CD14-positive monocyte (primary cell): ENCODE measurements at regions not wholly inside any gene's neighbourhood (a gene's known extent, or its start where the extent isn't known, plus 50 kb on each side); places are given as distances from the start of the nearest gene placed in this dataset.

Experiments
- DNase-seq, 3 donors: peaks; one replicate each; pipeline ENCODE4 v3.0.0-alpha.2; 2011 to 2022
- H2AFZ ChIP-seq: 2 replicates; pipeline ENCODE4 v1.6.0; 2012; ENCODE audit warnings: mild to moderate bottlenecking, low read depth, low read length, inconsistent platforms; ENCODE audit not compliant: insufficient read depth, poor library complexity, severe bottlenecking
- H3K27ac ChIP-seq, 2 donors: 1 replicate in 1 of 2; 2 replicates in 1 of 2; pipeline ENCODE4 v1.5.1; 2012 to 2013; ENCODE audit warnings: low read length in 2 of 2, control low read depth in 1 of 2, inconsistent platforms in 1 of 2, low read depth in 1 of 2, mild to moderate bottlenecking in 1 of 2
- H3K27me3 ChIP-seq, 2 donors: one replicate each; pipeline versions ENCODE4 v1.6.0 to v1.6.1; 2011 to 2013; ENCODE audit warnings: low read length in 2 of 2; ENCODE audit not compliant: control insufficient read depth in 2 of 2, insufficient read depth in 2 of 2
- H3K36me3 ChIP-seq, 2 donors: replicated peaks in 1 of 2; 1 replicate in 1 of 2; 2 replicates in 1 of 2; pipeline versions ENCODE4 v1.5.1 to v1.6.1; 2012 to 2013; ENCODE audit warnings: low read length in 2 of 2, control low read depth in 1 of 2, inconsistent platforms in 1 of 2, mild to moderate bottlenecking in 1 of 2; ENCODE audit not compliant: insufficient read depth in 2 of 2, control insufficient read depth in 1 of 2
- H3K4me1 ChIP-seq, 2 donors: 1 replicate in 1 of 2; 2 replicates in 1 of 2; pipeline versions ENCODE4 v1.5.1 to v1.6.1; 2012 to 2013; ENCODE audit warnings: low read length in 2 of 2, control low read depth in 1 of 2, inconsistent platforms in 1 of 2, mild to moderate bottlenecking in 1 of 2, moderate library complexity in 1 of 2; ENCODE audit not compliant: insufficient read depth in 2 of 2, control insufficient read depth in 1 of 2
- H3K4me2 ChIP-seq: replicated peaks from 2 replicates; pipeline ENCODE3; 2012; ENCODE audit warnings: low read length, moderate library complexity, mild to moderate bottlenecking; ENCODE audit not compliant: poor library complexity, severe bottlenecking; ENCODE audit errors: extremely low read depth
- H3K4me3 ChIP-seq, 3 experiments: fragments of 200-600 bp in 1 of 3; sonication (generic) in 1 of 3; replicated peaks in 1 of 3; 1 replicate in 2 of 3; 2 replicates in 1 of 3; pipeline ENCODE4 v1.5.1; 2011 to 2013; ENCODE audit warnings: low read length in 3 of 3, mild to moderate bottlenecking in 3 of 3, control low read depth in 2 of 3, low read depth in 2 of 3, inconsistent platforms in 1 of 3, moderate library complexity in 1 of 3
- H3K79me2 ChIP-seq: 2 replicates; pipeline ENCODE4 v1.6.0; 2012; ENCODE audit warnings: mild to moderate bottlenecking, control low read depth, inconsistent platforms, low read length, moderate library complexity; ENCODE audit not compliant: insufficient read depth
- H3K9ac ChIP-seq: 2 replicates; pipeline ENCODE4 v1.6.0; 2017; ENCODE audit warnings: low read length, mild to moderate bottlenecking; ENCODE audit not compliant: insufficient read depth, poor library complexity, severe bottlenecking
- H3K9me3 ChIP-seq, 2 donors: replicated peaks in 1 of 2; 1 replicate in 1 of 2; 2 replicates in 1 of 2; pipeline versions ENCODE4 v1.5.1 to v1.6.1; 2012 to 2013; ENCODE audit warnings: low read length in 2 of 2, control low read depth in 1 of 2; ENCODE audit not compliant: control insufficient read depth in 1 of 2, insufficient read depth in 1 of 2
- H4K20me1 ChIP-seq: 2 replicates; pipeline ENCODE4 v1.6.0; 2012; ENCODE audit warnings: mild to moderate bottlenecking, low read length, control low read depth, moderate library complexity; ENCODE audit not compliant: insufficient read depth
- H3K27ac Mint-ChIP-seq, 7 donors: one replicate each; pipeline ENCODE4 v1.8.0; 2020; ENCODE audit warnings: mild to moderate bottlenecking in 7 of 7, mixed read lengths in 7 of 7, moderate library complexity in 6 of 7, inconsistent platforms in 2 of 7
- H3K27me3 Mint-ChIP-seq, 3 donors: one replicate each; pipeline ENCODE4 v1.8.0; 2021 to 2022; ENCODE audit warnings: low read depth in 3 of 3, mild to moderate bottlenecking in 3 of 3, mixed read lengths in 3 of 3, moderate library complexity in 3 of 3, inconsistent platforms in 1 of 3
- H3K36me3 Mint-ChIP-seq, 2 donors: one replicate each; pipeline ENCODE4 v1.8.0; 2020; ENCODE audit warnings: mixed read lengths in 2 of 2, inconsistent platforms in 1 of 2, mild to moderate bottlenecking in 1 of 2
- H3K4me1 Mint-ChIP-seq: one replicate; pipeline ENCODE4 v1.8.0; 2020; ENCODE audit warnings: mild to moderate bottlenecking, mixed read lengths
- H3K4me3 Mint-ChIP-seq, 2 donors: one replicate each; pipeline ENCODE4 v1.8.0; 2020; ENCODE audit warnings: mild to moderate bottlenecking in 2 of 2, mixed read lengths in 2 of 2, moderate library complexity in 1 of 2
- H3K9me3 Mint-ChIP-seq, 7 donors: one replicate each; pipeline ENCODE4 v1.8.0; 2020 to 2022; ENCODE audit warnings: mixed read lengths in 7 of 7, mild to moderate bottlenecking in 6 of 7, moderate library complexity in 6 of 7, inconsistent platforms in 2 of 7
- CTCF ChIP-seq: fragments of 200-600 bp; IDR thresholded peaks from one replicate; pipeline ENCODE4 v1.8.0; 2022; ENCODE audit warnings: antibody characterized with exemption, mild to moderate bottlenecking
- WGBS: methylation state at CpG from one replicate; pipeline ENCODE4 v1.1.5; 2013; ENCODE audit warnings: missing lambda C conversion rate; ENCODE audit not compliant: insufficient coverage; 5-methylcytosine and 5-hydroxymethylcytosine counted together
- intact Hi-C, 2 donors: fragments of 100-400 bp; cut with micrococcal nuclease; formaldehyde crosslinking; loops; one replicate each; pipeline versions ENCODE4 v1.15.0 to v1.15.1; 2023

- WGBS = 74% methylated on average over 6 of the region's 6 CpGs
- Mint-ChIP-seq H3K4me1 (no peaks in the 10 kb centered on the region), H3K4me3 (no peak overlapping the region), H3K27ac (no peak overlapping the region), H3K9me3 (peaks cover 8 to 22% (median 14%) of the 10 kb centered on the region in 7 donors), H3K27me3 (peaks cover 0 to 2% (median 0%) of the 10 kb centered on the region in 3 donors), H3K36me3 (no peaks in the 10 kb centered on the region)
- no peaks in the 10 kb centered on the region for H3K79me2 ChIP-seq
- H3K4me3 ChIP-seq = no peak overlapping the region
- no peaks in the 10 kb centered on the region for H3K36me3 ChIP-seq
- peaks cover 9 to 23% of the 10 kb centered on the region in 2 donors for H3K9me3 ChIP-seq
- H3K27me3 ChIP-seq = no peaks in the 10 kb centered on the region
- intact Hi-C loops = no loop called here
- DNase-seq = no peak
- no peaks in the 10 kb centered on the region for H3K4me1 ChIP-seq
- H2AFZ ChIP-seq = no peak overlapping the region
- H3K9ac ChIP-seq = no peak overlapping the region
- H3K27ac ChIP-seq = no peak overlapping the region
- no peak for TF ChIP-seq CTCF
- no peaks in the 10 kb centered on the region for H4K20me1 ChIP-seq
- H3K4me2 ChIP-seq = no peak overlapping the region
Measured at GRCh38 chr7:46859963-46860475, 721.9 kb downstream of the TNS3 start.

- Histone ChIP-seq H3K9ac (no peak overlapping the region), H3K4me1 (no peaks in the 10 kb centered on the region), H3K4me3 (no peak overlapping the region), H2AFZ (no peak overlapping the region), H3K79me2 (no peaks in the 10 kb centered on the region), H3K27ac (no peak overlapping the region), H3K27me3 (no peaks in the 10 kb centered on the region), H4K20me1 (no peaks in the 10 kb centered on the region), H3K36me3 (no peaks in the 10 kb centered on the region), H3K4me2 (no peak overlapping the region), H3K9me3 (no peaks in the 10 kb centered on the region)
- intact Hi-C loops = no loop called here
- TF ChIP-seq CTCF = no peak
- DNase-seq = no peak
- no peaks in the 10 kb centered on the region for H3K4me1 Mint-ChIP-seq
- H3K4me3 Mint-ChIP-seq = no peak overlapping the region
- peaks cover 0 to 2% (median 0%) of the 10 kb centered on the region in 3 donors for H3K27me3 Mint-ChIP-seq
- H3K27ac Mint-ChIP-seq = no peak overlapping the region
- WGBS = 63% methylated on average over 4 of the region's 4 CpGs
- H3K9me3 Mint-ChIP-seq = peaks cover 4 to 11% (median 5%) of the 10 kb centered on the region in 7 donors
- H3K36me3 Mint-ChIP-seq = no peaks in the 10 kb centered on the region
Measured at GRCh38 chr7:46855851-46856250, 726.1 kb downstream of the TNS3 start.
